H1 (cell line): ENCODE measurements at regions not wholly inside any gene's neighbourhood (a gene's known extent, or its start where the extent isn't known, plus 50 kb on each side); places are given as distances from the start of the nearest gene placed in this dataset.
"Not testable (repeated sequence)": the region's sequence is repeated elsewhere in the genome, so short reads cannot be mapped to it uniquely, and the experiment has no call there.

Experiments
- CTCF ChIA-PET: fragments of 300-600 bp; sonication (Branson Sonifier 250); formaldehyde crosslinking; loops from one replicate; lab custom pipeline; 2021; ENCODE audit not compliant: partially characterized antibody; lab: Charles Lee
- POLR2A ChIA-PET: fragments of 300-600 bp; sonication (Branson Sonifier 250); formaldehyde crosslinking; loops from one replicate; lab custom pipeline; 2021; ENCODE audit warnings: inconsistent platforms; ENCODE audit not compliant: partially characterized antibody; lab: Charles Lee
- DNase-seq, 2 experiments: peaks; one replicate each; pipeline versions ENCODE4 v3.0.0 to v3.0.0-alpha.2; 2010 to 2022; ENCODE audit warnings: low spot score in 2 of 2, low read depth in 1 of 2, mixed read lengths in 1 of 2
- FAIRE-seq: peaks from 2 replicates; lab custom pipeline; 2011; peaks lifted over from hg19 to GRCh38; lab: Jason Lieb, UNC
- H2AFZ ChIP-seq: 2 replicates; pipeline ENCODE4 v1.8.1; 2012; ENCODE audit warnings: low read length, inconsistent platforms
- H2AK5ac ChIP-seq: 2 replicates; pipeline ENCODE4 v1.6.1; 2013; ENCODE audit warnings: low read depth, low read length
- H2BK120ac ChIP-seq: replicated peaks from 2 replicates; pipeline ENCODE3; 2013; ENCODE audit warnings: low read depth, low read length, inconsistent platforms
- H2BK12ac ChIP-seq: 2 replicates; pipeline ENCODE4 v1.6.1; 2013; ENCODE audit warnings: low read depth, low read length
- H2BK15ac ChIP-seq: 2 replicates; pipeline ENCODE4 v1.6.1; 2013; ENCODE audit warnings: low read length
- H2BK20ac ChIP-seq: 2 replicates; pipeline ENCODE4 v1.6.1; 2013; ENCODE audit warnings: low read length
- H2BK5ac ChIP-seq: 2 replicates; pipeline ENCODE4 v1.6.1; 2013; ENCODE audit warnings: low read depth, low read length
- H3K14ac ChIP-seq: 2 replicates; pipeline ENCODE4 v1.6.1; 2013; ENCODE audit warnings: inconsistent platforms; ENCODE audit not compliant: insufficient read length
- H3K18ac ChIP-seq: 2 replicates; pipeline ENCODE4 v1.6.1; 2013; ENCODE audit warnings: low read length; ENCODE audit errors: extremely low read depth
- H3K23ac ChIP-seq: 2 replicates; pipeline ENCODE4 v1.6.1; 2013; ENCODE audit warnings: inconsistent platforms; ENCODE audit not compliant: insufficient read length
- H3K23me2 ChIP-seq: 2 replicates; pipeline ENCODE4 v1.6.1; 2013; ENCODE audit warnings: low read depth, low read length
- H3K27ac ChIP-seq: 2 replicates; pipeline ENCODE4 v1.6.1; 2011; ENCODE audit warnings: low read depth, low read length, inconsistent platforms
- H3K27me3 ChIP-seq, 4 experiments: replicated peaks in 1 of 4; 1 replicate in 1 of 4; 2 replicates in 3 of 4; pipeline versions ENCODE4 v1.6.1 to v1.8.1; 2011 to 2013; ENCODE audit warnings: low read length in 3 of 4, mild to moderate bottlenecking in 3 of 4, inconsistent platforms in 2 of 4, mixed read lengths in 2 of 4, moderate library complexity in 1 of 4; ENCODE audit not compliant: control insufficient read depth in 3 of 4, insufficient read depth in 3 of 4; ENCODE audit errors: extremely low read depth in 1 of 4
- H3K36me3 ChIP-seq, 4 experiments: 2 replicates each; pipeline versions ENCODE4 v1.6.1 to v1.8.1; 2011 to 2013; ENCODE audit warnings: mild to moderate bottlenecking in 4 of 4, low read length in 3 of 4, moderate library complexity in 2 of 4, control low read depth in 1 of 4, inconsistent platforms in 1 of 4; ENCODE audit not compliant: insufficient read depth in 4 of 4, control insufficient read depth in 2 of 4
- H3K4ac ChIP-seq: replicated peaks from 2 replicates; pipeline ENCODE3; 2013; ENCODE audit warnings: low read length, low read depth, mixed read lengths, inconsistent platforms; ENCODE audit not compliant: insufficient read length
- H3K4me1 ChIP-seq, 4 experiments: replicated peaks in 1 of 4; 1 replicate in 1 of 4; 2 replicates in 3 of 4; pipeline versions ENCODE4 v1.6.1 to v1.8.1; 2011 to 2013; ENCODE audit warnings: low read length in 3 of 4, inconsistent platforms in 2 of 4, mixed read lengths in 1 of 4; ENCODE audit not compliant: insufficient read depth in 4 of 4, control insufficient read depth in 3 of 4
- H3K4me2 ChIP-seq, 2 experiments: 2 replicates each; pipeline versions ENCODE4 v1.6.1 to v1.8.1; 2011 to 2013; ENCODE audit warnings: low read depth in 2 of 2, low read length in 2 of 2, control low read depth in 1 of 2, inconsistent platforms in 1 of 2, mild to moderate bottlenecking in 1 of 2; ENCODE audit not compliant: insufficient read depth in 1 of 2
- H3K4me3 ChIP-seq, 4 experiments: fragments of 200-600, 300-600 bp in 1 of 4; sonication (generic), shearing (Covaris generic), sonication (Bioruptor Twin) in 1 of 4; 2 replicates each; pipeline versions ENCODE4 v1.5.1 to v1.8.1; 2011 to 2016; ENCODE audit warnings: low read length in 4 of 4, low read depth in 3 of 4, control low read depth in 2 of 4, inconsistent platforms in 2 of 4, mild to moderate bottlenecking in 2 of 4, mixed read lengths in 1 of 4, moderate library complexity in 1 of 4; ENCODE audit not compliant: insufficient read depth in 2 of 4; ENCODE audit errors: extremely low read depth in 1 of 4
- H3K56ac ChIP-seq: replicated peaks from 2 replicates; pipeline ENCODE3; 2013; ENCODE audit warnings: low read depth, mild to moderate bottlenecking, mixed read lengths, low read length, inconsistent platforms; ENCODE audit not compliant: insufficient read length
- H3K79me1 ChIP-seq: 2 replicates; pipeline ENCODE4 v1.6.1; 2013; ENCODE audit warnings: low read depth, low read length, control low read depth
- H3K79me2 ChIP-seq, 2 experiments: 2 replicates each; pipeline versions ENCODE4 v1.6.1 to v1.8.1; 2012 to 2013; ENCODE audit warnings: low read length in 2 of 2, mild to moderate bottlenecking in 2 of 2, inconsistent platforms in 1 of 2; ENCODE audit not compliant: insufficient read depth in 2 of 2, control insufficient read depth in 1 of 2
- H3K9ac ChIP-seq, 4 experiments: replicated peaks in 1 of 4; 1 replicate in 1 of 4; 2 replicates in 3 of 4; pipeline versions ENCODE4 v1.6.1 to v1.8.1; 2011 to 2013; ENCODE audit warnings: low read depth in 3 of 4, low read length in 3 of 4, control low read depth in 2 of 4, mild to moderate bottlenecking in 2 of 4, moderate library complexity in 2 of 4, inconsistent platforms in 1 of 4; ENCODE audit errors: extremely low read depth in 1 of 4
- H3K9me3 ChIP-seq, 2 experiments: 2 replicates each; pipeline versions ENCODE4 v1.6.1 to v1.8.1; 2012 to 2013; ENCODE audit warnings: mild to moderate bottlenecking in 2 of 2, moderate library complexity in 2 of 2, control low read depth in 1 of 2, inconsistent platforms in 1 of 2, low read depth in 1 of 2, low read length in 1 of 2, mixed read lengths in 1 of 2; ENCODE audit not compliant: insufficient read depth in 2 of 2
- H4K20me1 ChIP-seq, 2 experiments: replicated peaks in 1 of 2; 2 replicates each; pipeline versions ENCODE3 to v1.8.1; 2011 to 2013; ENCODE audit warnings: inconsistent platforms in 2 of 2, low read length in 2 of 2, mild to moderate bottlenecking in 1 of 2; ENCODE audit not compliant: insufficient read depth in 2 of 2, control insufficient read depth in 1 of 2
- H4K5ac ChIP-seq: 2 replicates; pipeline ENCODE4 v1.6.1; 2013; ENCODE audit warnings: low read length, low read depth, mixed read lengths, inconsistent platforms; ENCODE audit not compliant: insufficient read length
- H4K8ac ChIP-seq: 2 replicates; pipeline ENCODE4 v1.8.0; 2013; ENCODE audit warnings: mild to moderate bottlenecking, moderate library complexity, low read length, inconsistent platforms; ENCODE audit not compliant: insufficient read depth; ENCODE audit errors: extremely low read depth
- H4K91ac ChIP-seq: replicated peaks from 2 replicates; pipeline ENCODE3; 2013; ENCODE audit warnings: low read length, mixed read lengths, inconsistent platforms; ENCODE audit not compliant: insufficient read length
- TAF7 ChIP-seq: optimal IDR thresholded peaks from 2 replicates; pipeline ENCODE3; 2011; ENCODE audit warnings: low read depth, mild to moderate bottlenecking, inconsistent platforms, low read length, moderate library complexity, borderline replicate concordance

DNA sequence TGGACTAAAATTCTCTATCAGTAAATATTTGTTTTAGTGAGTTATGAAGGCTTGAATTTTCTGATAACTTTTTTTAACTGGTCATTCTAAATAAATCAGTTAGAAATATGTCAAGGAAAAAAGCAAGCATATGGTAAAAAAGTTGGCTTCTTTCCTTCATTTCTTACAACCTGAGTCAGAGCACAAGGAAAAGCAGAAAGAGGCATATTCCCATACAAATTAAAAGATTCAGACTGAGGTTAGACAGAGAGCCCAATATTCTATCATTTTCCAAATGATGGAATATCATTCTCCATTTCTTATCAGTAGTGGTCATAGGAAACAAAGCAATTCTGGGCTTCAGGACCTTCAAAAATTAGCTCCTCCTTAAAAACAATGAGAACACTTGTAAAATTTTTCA is 732.1 kb downstream of the MAT2B start (continued):
- no peak for TF ChIP-seq TAF7

DNA sequence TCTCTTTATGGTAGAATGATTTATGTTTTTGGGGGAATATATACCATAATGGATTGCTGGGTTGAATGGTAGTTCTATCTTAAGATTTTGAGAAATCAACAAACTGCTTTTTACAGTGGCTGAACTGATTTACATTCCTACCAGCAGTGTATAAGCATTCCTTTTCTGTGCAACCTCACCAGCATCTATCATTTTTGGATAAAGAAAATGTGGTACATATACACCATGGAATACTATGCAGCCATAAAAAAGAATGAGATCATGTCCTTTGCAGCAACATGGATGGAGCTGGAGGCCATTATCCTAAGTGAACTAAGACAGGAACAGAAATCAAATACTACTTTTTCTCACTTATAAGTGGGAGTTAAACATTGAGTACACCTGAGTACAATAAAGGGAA is 746.4 kb downstream of the MAT2B start:
- H2BK12ac ChIP-seq, H2BK20ac ChIP-seq, H4K8ac ChIP-seq, H3K4me1 ChIP-seq, H2AK5ac ChIP-seq, CTCF ChIA-PET, H3K27me3 ChIP-seq, FAIRE-seq, H4K5ac ChIP-seq, H3K9ac ChIP-seq, H3K9me3 ChIP-seq, H3K14ac ChIP-seq, H3K23me2 ChIP-seq, H3K79me2 ChIP-seq, H2BK15ac ChIP-seq, H2AFZ ChIP-seq, H3K4me3 ChIP-seq, H4K20me1 ChIP-seq, H4K91ac ChIP-seq, H2BK5ac ChIP-seq, H3K4me2 ChIP-seq, H3K23ac ChIP-seq, H3K4ac ChIP-seq, POLR2A ChIA-PET, H3K36me3 ChIP-seq, H3K79me1 ChIP-seq, H2BK120ac ChIP-seq, H3K18ac ChIP-seq, H3K27ac ChIP-seq, H3K56ac ChIP-seq, DNase-seq: not testable (repeated sequence)
